ENCODE measurements at regions not wholly inside any gene's neighbourhood (a gene's known extent, or its start where the extent isn't known, plus 50 kb on each side); places are given as distances from the start of the nearest gene placed in this dataset.

GRCh38 chr15:88995449-88995848, 82.3 kb upstream of the MFGE8 start:
- TF ChIP-seq REST (IDR thresholded peaks at IDR 0.05; ENCODE audit: low read depth) = no peak
- TF ChIP-seq MAX (IDR thresholded peaks at IDR 0.05) = no peak
- no peak for TF ChIP-seq EP300 (IDR thresholded peaks at IDR 0.05; ENCODE audit: borderline replicate concordance)
- TF ChIP-seq TCF12 (IDR thresholded peaks at IDR 0.05; ENCODE audit: low read depth) = no peak
- no peak for TF ChIP-seq CREB1 (IDR thresholded peaks at IDR 0.05; ENCODE audit: low read depth)
- TF ChIP-seq NFIC (IDR thresholded peaks at IDR 0.05) = no peak
- no peak for TF ChIP-seq EGR1 (IDR thresholded peaks at IDR 0.05)
- no peak for TF ChIP-seq CEBPB (IDR thresholded peaks at IDR 0.05)
- no peak for TF ChIP-seq USF1 (IDR thresholded peaks at IDR 0.05)
- TF ChIP-seq RAD21 (IDR thresholded peaks at IDR 0.05; ENCODE audit: low read depth) = no peak
- no peak for TF ChIP-seq FOXM1 (IDR thresholded peaks at IDR 0.05; ENCODE audit: borderline replicate concordance, low read depth)
- no peak for TF ChIP-seq ZBTB7A (IDR thresholded peaks at IDR 0.05; ENCODE audit: low read depth)
- no peak for TF ChIP-seq TAF1 (IDR thresholded peaks at IDR 0.05; ENCODE audit: low read depth)
- no peak for TF ChIP-seq TEAD4 (IDR thresholded peaks at IDR 0.05)
- no peak for TF ChIP-seq YY1 (IDR thresholded peaks at IDR 0.05; ENCODE audit: low read depth)

GRCh38 chr15:88997531-88997930, 84.4 kb upstream of the MFGE8 start:
- TF ChIP-seq TCF12 (IDR thresholded peaks at IDR 0.05; ENCODE audit: low read depth) (no peak), NFIC (IDR thresholded peaks at IDR 0.05) (no peak), CREB1 (IDR thresholded peaks at IDR 0.05; ENCODE audit: low read depth) (no peak), TEAD4 (IDR thresholded peaks at IDR 0.05) (no peak), ZBTB7A (IDR thresholded peaks at IDR 0.05; ENCODE audit: low read depth) (no peak), EP300 (IDR thresholded peaks at IDR 0.05; ENCODE audit: borderline replicate concordance) (no peak), TAF1 (IDR thresholded peaks at IDR 0.05; ENCODE audit: low read depth) (no peak), CEBPB (IDR thresholded peaks at IDR 0.05) (no peak), EGR1 (IDR thresholded peaks at IDR 0.05) (no peak), FOXM1 (IDR thresholded peaks at IDR 0.05; ENCODE audit: borderline replicate concordance, low read depth) (no peak), MAX (IDR thresholded peaks at IDR 0.05) (no peak), RAD21 (IDR thresholded peaks at IDR 0.05; ENCODE audit: low read depth) (no peak), USF1 (IDR thresholded peaks at IDR 0.05) (no peak), YY1 (IDR thresholded peaks at IDR 0.05; ENCODE audit: low read depth) (no peak)

GRCh38 chr15:88998980-88999713, 86.0 kb upstream of the MFGE8 start:
- TF ChIP-seq TAF1 (IDR thresholded peaks at IDR 0.05; ENCODE audit: low read depth) = no peak
- no peak for TF ChIP-seq TCF12 (IDR thresholded peaks at IDR 0.05; ENCODE audit: low read depth)
- no peak for TF ChIP-seq EGR1 (IDR thresholded peaks at IDR 0.05)
- no peak for TF ChIP-seq REST (IDR thresholded peaks at IDR 0.05; ENCODE audit: low read depth)
- TF ChIP-seq CREB1 (IDR thresholded peaks at IDR 0.05; ENCODE audit: low read depth) = no peak
- TF ChIP-seq RAD21 (IDR thresholded peaks at IDR 0.05; ENCODE audit: low read depth) = no peak
- TF ChIP-seq YY1 (IDR thresholded peaks at IDR 0.05; ENCODE audit: low read depth) = no peak
- TF ChIP-seq MAX (IDR thresholded peaks at IDR 0.05) = no peak
- TF ChIP-seq CEBPB (IDR thresholded peaks at IDR 0.05) = no peak
- TF ChIP-seq EP300 (IDR thresholded peaks at IDR 0.05; ENCODE audit: borderline replicate concordance) = no peak
- no peak for TF ChIP-seq FOXM1 (IDR thresholded peaks at IDR 0.05; ENCODE audit: borderline replicate concordance, low read depth)
- no peak for TF ChIP-seq USF1 (IDR thresholded peaks at IDR 0.05)
- no peak for TF ChIP-seq ZBTB7A (IDR thresholded peaks at IDR 0.05; ENCODE audit: low read depth)
- no peak for TF ChIP-seq NFIC (IDR thresholded peaks at IDR 0.05)
- no peak for TF ChIP-seq TEAD4 (IDR thresholded peaks at IDR 0.05)

- TF ChIP-seq TEAD4 (IDR thresholded peaks at IDR 0.05) (no peak), FOXM1 (IDR thresholded peaks at IDR 0.05; ENCODE audit: borderline replicate concordance, low read depth) (no peak), REST (IDR thresholded peaks at IDR 0.05; ENCODE audit: low read depth) (no peak), TAF1 (IDR thresholded peaks at IDR 0.05; ENCODE audit: low read depth) (no peak), USF1 (IDR thresholded peaks at IDR 0.05) (no peak), EGR1 (IDR thresholded peaks at IDR 0.05) (no peak), TCF12 (IDR thresholded peaks at IDR 0.05; ENCODE audit: low read depth) (no peak), MAX (IDR thresholded peaks at IDR 0.05) (no peak), CEBPB (IDR thresholded peaks at IDR 0.05) (no peak), ZBTB7A (IDR thresholded peaks at IDR 0.05; ENCODE audit: low read depth) (no peak), RAD21 (IDR thresholded peaks at IDR 0.05; ENCODE audit: low read depth) (no peak), NFIC (IDR thresholded peaks at IDR 0.05) (no peak), EP300 (IDR thresholded peaks at IDR 0.05; ENCODE audit: borderline replicate concordance) (no peak), CREB1 (IDR thresholded peaks at IDR 0.05; ENCODE audit: low read depth) (no peak), YY1 (IDR thresholded peaks at IDR 0.05; ENCODE audit: low read depth) (no peak)
Observed at GRCh38 chr15:89002281-89002761, 85.9 kb upstream of the ABHD2 start.

All from Ishikawa (cell line).